ENCODE measurements at regions not wholly inside any gene's neighbourhood (a gene's known extent, or its start where the extent isn't known, plus 50 kb on each side); places are given as distances from the start of the nearest gene placed in this dataset.

DNA sequence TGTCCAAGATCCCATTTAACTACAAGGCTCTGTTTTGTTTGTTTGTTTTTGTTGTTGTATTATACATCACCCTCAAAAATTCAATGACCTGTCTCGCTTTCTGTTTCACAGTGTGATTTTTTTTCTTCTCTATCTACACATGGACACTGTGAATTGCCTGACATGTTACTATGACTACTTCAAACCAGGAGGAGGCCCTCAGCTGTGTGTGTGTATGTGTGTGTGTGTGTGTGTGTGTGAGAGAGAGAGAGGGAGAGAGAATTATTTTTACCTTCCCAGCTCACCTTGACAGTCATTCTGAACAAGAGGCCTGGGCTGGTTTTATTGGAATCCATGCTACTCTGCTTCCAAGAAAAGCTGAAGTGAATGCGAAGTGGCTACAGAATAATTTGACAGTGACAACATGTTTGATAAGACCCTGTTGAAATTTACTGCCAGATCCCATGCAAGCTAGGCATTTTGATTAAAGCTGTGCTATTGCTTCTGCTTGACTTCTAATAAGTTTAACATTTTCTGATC, 841.4 kb downstream of the NSUN3 start:
- no peak for DNase-seq

DNA sequence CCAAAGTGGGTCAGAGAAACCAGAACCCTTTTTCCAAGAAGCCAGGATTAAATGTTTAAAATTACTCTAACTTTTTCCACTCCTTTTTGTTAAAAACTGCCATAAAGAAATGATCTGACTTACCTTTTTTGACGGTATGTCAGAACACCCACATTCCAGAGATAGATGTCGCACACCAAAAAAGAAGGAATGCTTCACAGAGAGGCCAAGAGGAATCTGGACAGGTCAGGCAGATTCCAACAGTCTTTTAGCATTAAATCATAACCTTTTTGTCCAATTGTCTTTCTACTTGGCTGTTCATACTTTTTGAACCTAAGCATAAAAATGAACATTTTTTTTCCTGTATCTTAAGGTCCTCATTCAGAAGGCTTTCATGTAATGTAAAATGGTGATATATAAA, 846.9 kb downstream of the NSUN3 start:
- DNase-seq, result peak; percentile 20

DNA sequence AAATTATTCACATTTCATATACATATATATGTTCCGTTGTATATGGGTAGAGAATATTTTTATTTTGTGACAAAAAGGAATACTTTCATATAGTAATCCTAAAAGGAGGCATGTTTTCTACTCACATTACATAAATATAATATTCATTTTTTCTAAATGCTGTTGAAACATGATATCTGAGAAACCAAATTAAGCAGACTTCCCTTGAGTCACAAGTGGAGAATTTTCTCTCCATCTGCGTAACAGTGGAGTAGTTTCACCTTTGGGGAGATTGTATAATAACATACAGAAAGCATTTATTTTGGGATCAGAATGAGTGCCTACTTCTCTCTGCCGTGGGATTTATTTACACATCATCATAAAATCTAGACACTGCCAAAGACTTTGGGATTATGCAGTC, 849.8 kb downstream of the NSUN3 start:
- DNase-seq, result no peak

DNA sequence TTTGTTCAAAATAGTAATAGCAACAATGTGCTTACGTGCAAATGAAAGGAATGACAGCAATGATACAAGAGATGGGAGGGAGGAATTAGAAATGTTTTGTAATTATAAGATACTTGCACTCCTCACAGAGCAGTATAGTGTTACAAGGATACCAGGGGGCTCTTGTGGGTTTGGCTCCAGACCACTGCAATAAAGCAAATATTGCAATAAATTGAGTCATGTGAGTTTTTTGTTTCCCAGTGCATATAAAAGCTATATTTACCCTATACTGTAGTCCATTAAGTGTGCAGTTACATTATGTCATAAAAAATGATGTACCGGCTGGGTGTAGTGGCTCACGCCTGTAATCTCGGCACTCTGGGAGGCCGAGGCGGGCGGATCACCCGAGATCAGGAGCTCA, 864.3 kb downstream of the NSUN3 start:
- no peak for DNase-seq

DNA sequence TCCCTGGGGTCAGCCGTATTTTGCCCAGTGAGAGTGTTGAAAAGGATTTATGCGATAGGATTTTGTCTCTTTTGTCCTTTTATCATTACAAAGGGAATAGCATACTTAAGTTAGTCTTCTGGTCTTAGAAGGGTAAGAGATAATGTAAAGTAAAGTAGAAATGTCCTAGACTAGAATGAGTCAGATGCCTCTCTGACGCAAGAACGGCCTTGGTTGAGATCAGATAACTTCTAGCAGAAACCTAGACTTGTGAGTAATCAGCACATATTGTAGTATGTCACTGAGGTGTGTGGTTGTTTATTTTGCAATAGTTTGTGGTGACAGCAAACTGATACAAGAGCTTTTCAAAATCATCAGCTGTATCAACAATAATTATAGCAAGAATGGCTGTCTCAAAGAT, 866.1 kb downstream of the NSUN3 start:
- DNase-seq, result peak; percentile 89

DNA sequence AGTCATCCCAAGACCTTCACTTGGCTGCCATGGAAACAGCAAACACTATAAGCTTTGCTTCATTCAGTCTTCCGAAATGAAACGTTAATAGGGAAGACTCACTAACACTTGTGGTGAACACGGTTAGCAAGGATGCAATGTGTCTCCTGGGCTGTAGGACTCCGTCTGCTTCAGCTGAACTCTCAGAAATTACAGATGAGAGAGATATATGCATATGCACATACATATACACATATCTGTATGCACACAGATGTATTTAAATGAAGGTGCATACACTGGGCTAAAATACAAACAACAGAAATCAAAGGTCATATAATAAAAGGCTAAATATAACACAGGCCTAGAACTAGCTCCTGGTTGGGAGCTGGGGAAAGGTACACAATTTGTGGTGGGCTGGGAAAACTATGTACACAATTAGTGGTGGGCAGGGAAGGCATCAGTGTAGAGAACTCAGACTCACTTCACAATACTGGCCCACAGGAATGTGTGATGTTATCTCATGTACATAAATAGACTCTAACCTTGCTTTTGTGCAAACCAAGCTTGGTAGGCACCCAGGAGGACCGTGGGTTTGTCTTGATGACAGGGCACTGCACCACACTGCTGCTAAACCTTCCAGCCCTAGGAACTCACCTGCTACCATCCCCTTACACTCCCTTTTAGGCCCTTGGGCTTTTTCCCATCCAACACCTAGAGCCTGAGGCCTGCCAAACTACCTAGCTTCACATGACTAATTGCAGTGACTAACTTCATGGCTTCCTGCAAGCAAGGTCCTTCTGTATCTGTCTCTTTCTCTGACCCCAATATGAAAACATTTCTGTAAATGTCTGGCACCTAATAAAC, 873.1 kb downstream of the NSUN3 start:
- peak; percentile 46 for DNase-seq

DNA sequence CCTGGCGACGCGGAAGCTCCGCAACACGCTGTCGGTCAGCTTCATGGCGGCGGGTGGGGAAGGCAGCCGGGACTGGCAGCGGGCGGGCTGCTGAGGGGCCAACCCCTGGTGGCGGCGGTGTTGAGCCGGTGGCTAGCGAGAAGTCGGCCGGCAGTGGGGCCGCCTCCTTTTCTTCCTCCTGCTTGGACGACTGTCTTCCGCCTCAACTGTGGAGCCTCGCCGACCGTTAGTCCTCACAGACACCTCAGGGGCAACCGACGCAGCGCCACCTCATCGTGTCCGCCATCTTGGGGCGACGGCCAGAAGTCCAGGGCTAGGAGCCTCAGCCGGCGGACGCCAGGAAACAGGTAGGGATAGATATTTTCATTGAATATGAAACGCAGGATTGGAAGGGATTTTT, 875.1 kb downstream of the NSUN3 start:
- no peak for DNase-seq

DNA sequence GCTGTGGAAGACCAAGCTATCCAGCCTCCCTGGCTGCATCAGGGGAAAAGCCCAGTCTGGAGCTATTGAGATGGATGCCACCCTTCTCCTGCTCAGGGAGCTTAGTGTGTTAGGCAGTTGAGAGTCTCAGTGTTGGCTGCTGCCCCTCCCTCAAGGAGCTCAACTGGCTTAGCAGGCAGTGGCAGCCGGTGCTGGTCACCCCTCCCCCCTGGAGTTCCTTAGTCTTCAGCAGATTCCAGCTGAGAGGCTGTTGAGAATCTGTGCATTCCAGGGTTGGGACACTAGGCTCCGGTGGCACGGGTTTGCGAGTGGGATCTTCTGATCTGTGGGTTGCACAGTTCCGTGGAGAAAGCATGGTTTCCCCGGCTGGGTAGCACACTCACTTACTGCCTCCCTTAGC, 883.8 kb downstream of the NSUN3 start:
- DNase-seq, result no peak

DNA sequence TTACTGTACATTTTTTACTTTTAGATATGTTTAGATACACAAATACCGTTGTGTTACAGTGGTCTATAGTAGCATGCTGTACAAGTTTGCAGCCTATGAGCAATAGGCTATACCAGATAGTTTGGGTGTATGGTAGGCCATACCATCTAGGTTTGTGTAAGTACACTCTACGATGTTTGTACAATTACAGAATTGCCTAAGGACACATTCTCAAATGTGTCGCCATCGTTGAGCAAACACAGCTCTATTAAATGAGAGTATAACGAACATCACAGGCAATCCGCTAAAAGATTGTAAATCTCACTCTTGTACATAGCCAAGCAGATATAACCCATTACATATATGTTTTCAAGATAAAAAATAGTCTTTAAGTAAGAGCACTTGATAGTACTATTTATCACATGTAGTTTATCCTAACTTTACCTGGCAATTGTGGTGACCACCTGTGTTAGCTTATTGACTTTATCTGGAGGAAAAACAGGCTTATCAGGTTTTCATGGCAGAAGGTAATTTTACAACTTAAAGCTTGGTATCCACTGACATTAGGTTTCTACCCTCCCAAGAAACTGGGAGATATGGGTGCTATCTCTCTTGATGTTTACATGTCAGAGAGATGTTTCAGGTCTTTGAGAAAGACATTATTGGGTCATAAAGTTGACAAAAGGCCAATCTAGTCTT, 898.7 kb downstream of the NSUN3 start:
- DNase-seq, result no peak

DNA sequence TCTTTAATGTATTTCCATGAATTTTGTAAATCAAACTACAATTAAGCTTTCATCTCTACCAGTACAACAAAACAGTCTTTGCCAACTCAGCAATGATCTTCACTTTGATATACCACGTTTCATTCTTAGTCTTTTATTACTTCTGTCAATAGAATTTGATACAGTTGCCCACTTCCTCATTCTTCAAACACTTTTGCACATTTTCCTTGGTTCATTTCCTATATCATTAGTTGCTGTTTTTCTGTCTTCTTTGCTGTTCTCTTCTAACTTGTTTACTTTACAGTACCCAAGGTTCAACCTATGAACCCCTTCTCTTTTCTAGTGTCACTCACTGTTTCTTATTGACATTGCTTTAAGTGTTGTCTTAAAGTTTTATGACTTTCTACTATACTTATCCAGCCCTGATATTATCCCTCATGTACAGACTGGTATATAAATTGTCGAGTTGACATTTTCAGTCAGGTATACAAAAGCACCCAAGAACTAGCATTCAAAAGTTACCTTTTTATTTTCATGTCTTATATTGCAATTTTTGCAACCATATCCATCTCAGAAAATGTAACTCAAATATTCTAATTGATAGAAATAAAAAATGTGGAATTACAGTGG, 903.1 kb downstream of the NSUN3 start:
- DNase-seq, result no peak

DNA sequence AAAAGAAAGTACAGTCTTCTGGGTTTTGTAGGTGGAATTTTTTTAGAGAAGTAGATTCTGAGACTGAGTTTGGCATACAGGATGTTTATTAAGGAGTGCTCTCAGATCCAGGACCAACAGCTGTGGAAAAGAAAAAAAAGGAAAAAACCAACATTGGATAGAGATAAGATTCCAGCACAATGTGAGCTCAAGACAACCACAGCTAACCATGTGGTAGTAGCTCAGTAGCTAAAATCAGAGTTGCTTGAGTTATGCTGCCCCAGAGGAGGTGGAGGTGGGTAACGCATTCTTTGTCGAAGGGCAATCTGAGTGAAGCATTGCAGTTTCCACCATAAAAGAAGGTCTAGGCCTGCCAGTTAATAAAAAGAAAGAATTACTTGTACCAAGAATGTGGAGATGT, 904.3 kb downstream of the NSUN3 start:
- DNase-seq, result peak; percentile 32

DNA sequence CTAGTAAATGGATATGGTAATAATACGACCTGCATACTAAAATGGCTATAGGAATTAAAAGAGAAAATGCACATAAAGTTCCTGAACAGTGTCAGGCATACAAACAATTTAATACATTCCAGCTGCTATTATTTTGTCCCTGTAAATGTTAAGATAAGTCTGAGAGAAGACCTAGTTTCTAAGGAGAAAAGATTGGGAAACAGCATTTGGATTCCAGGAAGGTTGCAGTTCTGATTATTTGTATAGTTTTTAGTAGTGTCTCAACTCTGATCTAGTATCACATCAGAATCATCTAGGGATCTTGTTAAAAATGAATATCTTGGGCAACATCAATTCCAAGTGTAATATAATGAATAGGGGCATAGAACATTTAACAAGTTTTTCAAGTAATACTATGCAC, 905.7 kb downstream of the NSUN3 start:
- DNase-seq, result no peak

DNA sequence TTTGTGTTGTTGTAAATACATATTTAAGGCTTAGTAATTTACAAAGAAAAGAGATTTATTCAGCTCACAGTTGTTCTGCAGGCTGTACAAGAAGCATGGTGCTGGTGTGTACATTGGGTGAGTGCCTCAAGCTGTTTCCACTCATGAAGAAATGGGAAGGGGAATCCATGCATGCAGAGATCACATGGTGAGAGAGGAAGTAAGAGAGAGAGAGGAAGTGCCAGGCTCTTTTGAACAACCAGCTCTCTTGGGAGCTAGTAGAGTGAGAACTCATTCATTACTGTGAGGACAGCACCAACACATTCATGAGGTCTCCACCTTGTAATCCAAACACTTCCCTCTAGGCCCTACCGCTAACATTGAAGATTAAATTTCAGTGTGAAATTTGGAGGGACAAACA, 909.2 kb downstream of the NSUN3 start:
- DNase-seq, result no peak

DNA sequence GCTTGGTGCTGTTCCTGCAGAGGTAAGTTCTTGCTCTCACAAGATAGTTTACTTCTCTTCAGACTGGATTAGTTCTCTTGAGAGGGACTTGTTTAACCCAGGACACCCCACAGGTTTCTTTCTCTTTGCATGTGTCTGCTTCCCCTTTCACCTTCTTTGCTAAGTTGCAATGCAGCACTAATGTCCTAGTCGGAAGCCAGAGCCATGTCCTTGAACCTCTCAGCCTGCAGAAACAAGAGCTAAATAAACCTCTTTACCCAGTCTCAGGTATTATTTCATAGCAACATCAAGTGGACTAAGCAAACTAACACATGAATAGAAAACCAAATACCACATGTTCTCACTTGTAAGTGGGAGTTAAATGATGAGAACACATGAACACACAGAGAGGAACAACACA, 915.2 kb downstream of the NSUN3 start:
- no peak for DNase-seq

DNA sequence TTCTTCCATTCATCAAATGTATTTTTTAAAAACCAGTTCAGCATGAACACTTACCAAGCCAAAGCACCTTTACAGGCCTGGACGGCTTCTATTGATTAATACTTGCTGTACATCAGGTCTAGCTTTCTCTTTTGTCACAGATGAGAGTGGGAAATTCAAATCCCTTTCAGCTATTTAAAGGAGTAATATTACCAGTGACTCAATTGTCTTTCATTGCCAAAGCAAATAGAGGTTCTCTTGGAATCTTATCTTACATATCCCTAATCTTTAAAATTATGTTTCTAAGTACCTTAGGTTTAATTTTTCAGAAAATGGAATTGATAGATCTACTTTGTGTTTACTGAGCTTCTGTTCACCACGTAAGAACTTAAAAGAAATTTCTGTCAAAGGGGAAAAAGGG, 922.9 kb downstream of the NSUN3 start:
- no peak for DNase-seq

DNA sequence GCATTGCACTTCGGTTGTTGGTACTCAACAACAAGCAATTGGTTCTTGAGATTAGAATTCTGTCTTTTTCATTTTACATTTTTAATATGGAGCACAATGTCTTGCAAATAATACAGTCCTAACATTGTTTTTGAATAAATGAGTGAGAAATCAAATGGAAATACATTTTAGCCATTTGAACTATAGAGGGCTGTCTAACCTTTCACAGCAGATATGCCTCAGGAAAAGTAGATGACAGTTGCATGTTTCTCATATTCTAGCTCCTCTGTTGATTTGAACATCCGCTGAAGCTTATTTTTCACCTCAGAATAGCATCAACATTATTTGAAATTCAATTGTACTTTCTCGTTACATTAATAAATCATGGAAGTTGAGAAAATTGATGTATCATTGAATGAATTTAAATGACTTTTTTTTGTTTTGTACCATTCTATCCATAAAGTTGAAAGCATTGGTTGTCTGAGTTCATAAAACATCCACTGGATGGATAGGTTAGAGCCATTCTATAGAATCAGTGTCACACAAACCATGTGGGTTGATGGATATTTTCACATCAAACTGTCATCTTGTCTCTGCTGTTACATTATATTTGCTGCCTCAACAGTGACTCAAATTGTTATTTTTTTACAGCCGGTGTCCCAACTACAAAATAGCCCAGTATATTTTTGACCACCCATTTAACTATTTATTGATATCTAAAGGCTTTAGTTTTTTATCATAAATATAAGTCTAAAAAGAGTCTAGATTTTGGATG, 928.3 kb downstream of the NSUN3 start:
- DNase-seq, result peak; percentile 4

DNA sequence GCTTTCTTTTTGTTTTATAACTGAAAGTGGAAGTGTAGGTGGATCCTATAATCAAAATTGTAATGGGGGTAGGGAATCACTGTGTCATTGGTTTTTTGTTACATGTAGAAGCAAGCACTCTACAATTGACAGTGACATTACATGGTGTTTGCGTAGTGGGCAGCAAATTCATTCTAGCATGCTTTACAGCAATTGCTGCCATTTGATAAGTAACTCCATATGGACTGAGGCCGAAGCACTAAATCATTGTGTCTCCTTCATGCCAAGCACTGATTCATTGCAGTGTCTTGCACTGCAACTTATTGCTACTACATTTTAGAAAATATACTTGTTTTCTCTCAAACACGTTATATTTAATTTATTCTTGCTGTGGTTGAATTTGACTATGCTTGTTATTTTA, 933.9 kb downstream of the NSUN3 start:
- no peak for DNase-seq

DNA sequence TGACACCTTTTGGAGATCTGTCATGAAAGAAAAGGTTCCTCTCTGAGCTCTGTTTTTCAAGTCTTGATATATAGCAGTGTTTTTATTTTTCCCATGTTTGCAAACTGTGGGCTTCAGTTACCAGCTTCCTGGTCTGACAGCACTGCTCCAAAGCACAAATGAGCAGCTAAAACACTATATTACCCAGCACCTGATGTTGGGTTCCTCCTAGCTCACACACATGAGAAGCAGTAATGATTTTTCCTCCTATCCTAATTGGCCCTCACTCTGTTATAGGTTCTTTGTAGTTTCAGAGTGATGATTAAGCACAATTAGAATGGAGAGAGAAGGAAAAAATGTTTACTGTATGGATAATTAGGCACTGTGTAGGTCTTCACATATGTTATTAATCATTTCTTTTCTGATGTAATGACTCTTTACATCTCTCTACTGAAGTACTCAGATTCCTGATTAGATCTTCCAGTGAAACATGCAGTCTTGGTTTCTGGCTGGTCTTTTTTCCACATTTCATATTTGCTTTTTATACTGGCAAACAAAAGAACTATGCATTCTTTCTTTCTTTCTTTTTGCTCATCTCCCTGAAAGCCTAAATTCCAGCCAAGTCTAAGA, 939.7 kb downstream of the NSUN3 start:
- DNase-seq, result no peak

DNA sequence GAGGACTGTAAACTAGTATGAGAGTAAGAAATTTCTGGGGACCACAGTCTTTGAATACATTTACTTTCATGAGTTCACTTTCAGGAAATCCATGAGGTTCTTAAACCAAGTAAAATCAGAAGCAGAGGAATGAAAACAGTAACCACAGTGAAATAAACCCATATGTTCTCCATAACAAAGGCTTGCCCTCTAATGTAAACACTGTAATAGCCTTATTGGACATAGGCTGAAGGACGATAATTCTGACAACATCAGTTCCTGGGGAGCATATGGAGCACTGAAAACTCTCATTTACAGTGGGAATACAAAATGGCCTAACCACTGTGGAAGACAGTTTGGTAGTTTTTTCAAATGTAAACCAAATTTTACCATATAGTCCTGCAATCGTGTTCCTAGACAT, 965.8 kb downstream of the NSUN3 start:
- no peak for DNase-seq

DNA sequence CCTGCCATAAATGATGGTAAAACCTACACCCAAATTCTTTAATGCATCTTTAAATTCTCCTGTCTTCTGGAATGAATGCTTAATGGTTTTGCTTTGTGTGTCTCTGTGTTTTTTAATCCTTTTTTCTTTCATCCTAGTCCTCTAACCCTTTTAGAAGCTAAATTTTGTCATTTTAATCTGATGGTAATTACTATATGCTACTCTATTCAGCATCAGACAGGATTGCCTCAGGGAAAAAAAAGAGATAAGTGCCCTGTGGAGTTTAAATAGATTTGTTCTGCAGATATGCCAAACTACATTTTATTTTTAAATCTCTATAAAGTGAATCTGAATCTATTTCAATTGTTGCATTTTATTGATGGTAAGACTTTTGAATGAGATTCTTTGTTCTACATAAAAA, 966.8 kb downstream of the NSUN3 start:
- no peak for DNase-seq

DNA sequence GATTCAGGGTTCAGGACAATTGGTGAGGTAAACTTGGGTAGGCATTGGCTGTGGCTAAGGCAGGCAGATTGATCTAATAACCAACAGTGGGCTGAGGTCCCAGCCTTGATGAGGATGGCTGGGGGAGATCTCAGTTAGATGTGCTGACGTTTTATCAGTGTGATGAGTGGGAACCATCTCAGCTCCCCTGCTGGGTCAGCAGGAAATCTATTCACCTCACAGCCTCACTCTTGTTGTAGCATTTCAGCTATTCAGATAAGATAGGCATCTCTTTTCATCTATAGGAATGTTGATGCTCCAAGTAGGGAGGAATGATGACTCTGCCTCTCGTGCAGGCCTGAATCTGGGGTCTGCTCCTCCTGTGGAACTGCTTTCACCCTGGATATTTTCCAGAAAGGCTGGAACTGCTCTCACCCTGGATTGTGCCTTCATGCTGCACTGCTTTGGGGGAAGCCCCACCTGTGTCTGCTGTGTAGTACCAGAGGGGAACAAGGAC, 973.7 kb downstream of the NSUN3 start:
- DNase-seq, result peak; percentile 44

DNA sequence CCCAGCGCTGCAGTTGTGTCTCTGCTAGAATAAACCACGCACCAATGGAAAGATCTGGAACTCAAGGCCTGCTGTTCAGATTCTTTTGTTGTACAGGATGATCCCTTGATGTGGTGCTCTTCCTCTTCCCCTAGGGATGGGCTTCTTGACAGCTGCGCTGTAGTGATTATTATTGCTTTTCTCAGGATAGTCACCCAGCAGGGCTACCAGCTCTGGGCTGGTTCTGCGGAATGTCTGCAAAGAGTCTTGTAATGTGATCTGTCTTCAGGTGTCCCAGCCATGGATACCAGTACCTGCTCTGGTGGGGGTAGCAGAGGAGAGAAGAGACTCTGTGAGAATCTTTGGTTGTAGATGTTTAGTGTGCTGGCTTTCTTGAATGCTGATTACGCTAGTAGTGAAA, 974.2 kb downstream of the NSUN3 start:
- no peak for DNase-seq

DNA sequence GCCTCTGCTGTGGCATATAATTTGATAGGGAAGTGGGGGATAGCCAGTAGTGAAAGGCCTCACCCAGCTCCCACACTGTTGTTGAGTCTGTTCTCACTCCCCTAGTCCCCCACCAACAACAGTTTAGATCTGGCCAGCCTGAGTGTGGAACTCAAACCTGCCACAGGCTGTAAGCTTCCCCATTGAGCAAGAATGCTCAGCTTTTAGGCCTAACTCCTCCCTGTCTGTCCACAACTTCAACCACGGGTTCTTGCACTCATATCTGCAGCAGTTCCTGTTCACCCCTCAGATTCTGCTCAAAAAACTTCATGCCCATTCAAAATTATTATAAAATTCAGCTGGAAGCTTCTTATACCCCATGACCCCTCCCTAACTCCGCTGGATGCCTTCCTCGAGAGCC, 975.1 kb downstream of the NSUN3 start:
- peak; percentile 3 for DNase-seq
